ENCODE measurements at regions not wholly inside any gene's neighbourhood (a gene's known extent, or its start where the extent isn't known, plus 50 kb on each side); places are given as distances from the start of the nearest gene placed in this dataset.
"Not testable (repeated sequence)": the region's sequence is repeated elsewhere in the genome, so short reads cannot be mapped to it uniquely, and the experiment has no call there.

DNA sequence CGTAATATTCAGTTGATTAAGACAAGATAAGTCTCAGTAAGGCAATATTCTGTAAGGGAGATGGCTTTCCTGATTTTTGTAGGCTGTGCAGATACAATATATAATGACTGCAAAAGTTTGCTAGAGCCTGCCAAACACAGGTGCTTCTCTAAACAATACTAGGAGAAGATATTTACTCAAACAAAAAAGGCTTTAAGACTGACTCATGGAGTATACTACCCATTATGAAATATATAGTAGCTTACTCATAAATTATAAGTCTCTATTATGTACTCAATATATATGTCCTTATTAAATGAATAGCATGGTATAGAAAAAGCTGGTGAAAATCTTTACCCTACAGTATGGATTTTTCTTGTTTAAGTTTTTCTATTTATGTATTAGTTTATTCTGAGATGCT lies 93.2 kb upstream of the IL15 start:
- no peak for DNase-seq

DNA sequence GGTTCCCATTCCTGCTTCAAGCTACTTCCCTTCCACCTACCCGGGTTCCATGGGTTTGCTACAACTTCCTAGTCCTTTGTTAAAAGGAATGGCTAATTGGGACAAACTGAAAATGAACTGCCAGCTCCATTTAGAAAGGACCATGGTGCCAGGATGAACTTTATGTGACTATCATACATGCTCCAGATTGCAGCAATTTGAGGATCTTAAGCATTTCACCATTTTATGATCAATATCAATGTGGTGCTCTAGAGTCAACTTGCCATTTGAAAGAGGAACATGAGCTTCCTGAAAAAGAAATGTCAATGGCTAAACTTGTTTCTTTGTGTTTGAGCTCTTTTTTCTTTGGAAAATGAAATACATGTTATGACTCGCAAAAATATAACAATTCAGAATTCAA lies 92.7 kb upstream of the IL15 start:
- no peak for DNase-seq

DNA sequence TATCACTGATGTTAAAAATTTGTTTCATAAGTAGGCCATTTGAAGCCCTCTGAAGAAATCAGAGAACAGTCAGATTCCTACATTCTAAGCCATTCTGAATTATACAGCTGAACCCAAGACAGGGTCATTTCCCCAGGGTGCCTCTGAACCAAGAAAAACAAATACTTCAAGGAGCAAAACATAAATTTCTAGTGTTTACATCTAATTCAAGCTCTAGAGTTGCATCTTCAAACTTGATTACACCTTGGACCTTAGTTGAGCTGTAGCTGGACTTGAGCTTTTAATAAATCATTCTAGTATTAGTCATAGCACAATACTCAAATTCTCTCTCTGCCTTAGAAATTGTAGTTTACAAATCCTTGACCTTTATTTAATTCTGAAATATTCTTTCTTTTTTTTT lies 87.6 kb upstream of the IL15 start:
- DNase-seq: no peak

DNA sequence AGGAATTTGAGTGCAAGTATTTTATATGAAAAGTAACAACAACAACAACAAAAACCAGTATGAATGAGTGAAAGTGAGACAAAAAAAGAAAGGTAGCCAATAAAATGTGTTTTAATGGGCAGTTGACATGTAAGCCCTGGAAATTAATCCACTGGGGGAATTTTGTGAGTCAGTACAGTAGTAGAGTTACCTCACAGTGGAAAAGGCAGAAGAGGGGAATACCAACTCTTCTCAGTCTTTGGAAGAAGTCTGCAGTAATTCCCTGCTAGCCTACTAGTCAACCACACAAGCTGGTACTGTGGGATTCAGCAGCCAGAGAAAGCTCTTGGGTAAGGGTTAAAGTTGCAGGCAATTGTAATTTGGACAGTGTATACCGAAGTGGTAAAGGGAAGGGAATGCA lies 76.3 kb upstream of the IL15 start:
- DNase-seq: no peak

DNA sequence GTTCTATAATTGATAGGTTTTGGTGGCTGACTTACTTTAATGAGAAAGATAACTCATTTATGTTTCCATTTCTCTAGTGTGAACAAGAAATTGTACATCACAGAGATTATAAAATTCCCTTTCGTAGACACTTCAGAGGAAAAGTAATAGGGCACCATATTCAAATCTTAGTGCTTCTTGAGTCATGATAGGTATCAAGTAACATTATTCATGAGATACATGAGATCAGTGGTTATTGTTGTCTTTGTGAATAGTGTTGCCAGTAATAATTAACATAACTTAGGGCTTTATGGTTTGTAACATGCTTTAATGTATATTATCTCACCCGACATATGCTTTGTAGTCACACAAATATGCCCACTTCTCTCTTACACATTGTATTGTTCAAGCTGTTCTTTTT lies 73.7 kb upstream of the IL15 start:
- no peak for DNase-seq

DNA sequence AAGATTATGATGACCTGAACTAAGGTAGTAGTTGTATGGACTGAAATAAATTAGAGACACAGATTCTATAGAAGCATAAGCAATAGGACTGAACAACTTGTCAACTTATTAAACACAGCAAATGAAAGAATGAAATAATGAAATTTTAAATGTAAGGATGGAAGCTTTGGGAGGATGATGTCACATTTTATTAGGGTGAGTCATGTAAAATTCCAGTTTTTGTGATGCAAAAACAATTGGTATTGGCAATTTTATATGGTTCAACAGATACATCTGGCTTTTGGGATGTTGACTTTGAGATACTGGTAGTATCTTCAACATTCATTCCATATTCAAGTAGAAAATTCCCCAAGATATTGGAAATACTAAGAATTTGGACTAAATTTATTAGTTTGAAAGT lies 72.7 kb upstream of the IL15 start:
- DNase-seq: no peak

DNA sequence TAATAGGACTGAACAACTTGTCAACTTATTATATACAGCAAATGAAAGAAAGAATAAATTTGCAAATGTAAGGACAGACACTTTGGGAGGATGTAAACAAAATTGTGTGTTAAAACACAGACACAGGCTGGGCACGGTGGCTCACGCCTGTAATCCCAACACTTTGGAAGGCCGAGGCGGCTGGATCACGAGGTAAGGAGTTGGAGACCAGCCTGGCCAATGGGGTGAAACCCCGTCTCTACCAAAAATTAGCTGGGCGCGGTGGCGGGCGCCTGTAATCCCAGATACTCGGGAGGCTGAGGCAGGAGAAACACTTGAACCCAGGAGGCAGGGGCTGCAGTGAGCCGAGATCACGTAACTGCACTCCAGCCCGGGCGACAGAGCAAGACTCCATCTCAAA lies 71.4 kb upstream of the IL15 start:
- DNase-seq: not testable (repeated sequence)

DNA sequence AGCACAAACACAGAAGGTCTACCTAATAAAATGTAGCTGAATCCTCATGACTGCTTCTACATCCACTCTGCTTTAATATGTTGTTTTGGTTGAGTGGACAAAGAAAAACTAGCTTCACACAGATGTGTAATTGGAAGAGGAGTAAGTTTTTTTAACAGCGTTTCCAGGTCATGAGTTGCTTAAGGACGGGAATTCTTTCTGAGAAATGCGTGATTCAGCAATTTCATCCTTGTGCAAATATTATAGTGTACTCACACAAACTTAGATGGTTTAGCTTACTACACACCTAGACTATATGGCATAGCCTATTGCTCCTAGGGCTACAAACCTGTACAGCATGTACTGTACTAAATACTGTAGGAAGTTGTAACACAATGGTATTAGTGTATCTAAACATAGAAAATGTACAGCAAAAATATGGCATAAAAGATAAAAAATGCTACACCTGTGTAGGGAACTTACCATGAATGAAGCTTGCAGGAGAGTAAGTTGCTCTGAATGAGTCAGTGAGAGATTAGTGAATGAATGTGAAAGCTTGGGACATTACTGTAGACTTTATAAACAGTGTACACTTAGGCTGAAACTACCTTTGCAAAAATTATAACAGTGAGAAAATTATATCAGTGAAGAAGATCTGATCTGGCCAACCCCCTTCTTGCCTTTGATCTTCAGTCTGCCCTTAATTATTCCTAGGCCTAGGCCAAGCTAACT lies 70.8 kb upstream of the IL15 start:
- no peak for DNase-seq

DNA sequence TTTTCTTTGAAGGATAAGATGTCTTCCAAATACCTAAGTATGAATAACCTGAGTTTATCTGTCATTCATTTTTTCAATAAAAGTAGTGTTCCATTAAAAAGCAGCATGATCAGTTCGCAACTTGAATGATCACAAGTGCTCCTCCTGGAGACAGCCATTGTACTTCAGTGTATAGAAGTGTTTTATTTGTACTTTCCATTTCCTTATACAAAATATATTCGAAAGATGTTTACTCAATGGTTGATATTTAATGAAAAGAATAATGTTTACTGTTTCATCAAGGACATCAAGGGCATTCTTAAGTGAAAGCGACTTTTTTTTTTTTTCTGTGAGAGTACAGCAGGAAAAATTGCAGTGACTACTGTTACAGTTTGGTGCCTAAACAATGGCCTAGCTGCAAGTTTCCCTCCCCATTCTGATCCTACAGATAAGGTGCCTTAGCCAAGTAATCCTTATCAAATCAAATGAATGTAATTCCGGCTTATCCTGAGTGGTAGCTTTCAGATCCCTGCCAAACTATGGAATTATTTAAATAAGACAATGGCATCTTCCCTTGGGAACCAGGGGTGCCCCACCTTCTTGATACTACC lies 69.0 kb upstream of the IL15 start:
- no peak for DNase-seq

DNA sequence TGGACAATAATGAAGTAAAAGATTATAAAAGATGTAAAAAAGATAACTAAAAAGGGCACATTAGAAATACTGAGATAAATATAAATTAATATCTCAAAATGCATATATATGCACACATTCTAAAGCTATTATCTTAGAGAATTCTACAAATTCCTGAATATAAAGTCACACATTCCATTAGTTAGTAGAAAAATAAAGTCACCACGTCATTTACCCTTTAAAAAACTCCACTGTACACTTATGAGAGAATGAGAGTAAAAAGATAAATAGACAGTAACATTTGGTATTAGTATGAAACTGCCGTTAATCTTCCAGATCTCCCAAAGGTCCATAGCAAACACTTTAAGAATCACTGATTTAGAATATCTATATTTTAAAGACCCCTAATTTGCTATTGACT lies 67.2 kb upstream of the IL15 start:
- no peak for DNase-seq

DNA sequence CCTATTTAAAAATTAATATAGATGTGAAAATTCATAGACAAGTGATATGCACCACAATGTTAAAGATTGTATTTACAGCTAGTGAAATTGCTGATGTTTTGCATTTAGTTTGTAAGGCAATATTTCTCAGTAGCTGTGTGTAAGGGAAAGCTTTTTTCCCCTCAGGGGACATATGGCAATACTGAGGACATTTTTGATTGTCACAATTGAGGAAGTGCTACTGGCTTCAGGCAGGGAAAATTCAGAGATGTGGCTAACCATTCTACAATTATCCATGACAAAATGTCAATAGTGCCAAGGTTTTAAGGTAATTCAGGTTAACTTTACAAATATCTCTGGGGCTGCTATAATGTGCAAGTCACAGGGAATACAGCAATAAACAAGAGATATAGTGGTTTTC lies 66.1 kb upstream of the IL15 start:
- DNase-seq: no peak

DNA sequence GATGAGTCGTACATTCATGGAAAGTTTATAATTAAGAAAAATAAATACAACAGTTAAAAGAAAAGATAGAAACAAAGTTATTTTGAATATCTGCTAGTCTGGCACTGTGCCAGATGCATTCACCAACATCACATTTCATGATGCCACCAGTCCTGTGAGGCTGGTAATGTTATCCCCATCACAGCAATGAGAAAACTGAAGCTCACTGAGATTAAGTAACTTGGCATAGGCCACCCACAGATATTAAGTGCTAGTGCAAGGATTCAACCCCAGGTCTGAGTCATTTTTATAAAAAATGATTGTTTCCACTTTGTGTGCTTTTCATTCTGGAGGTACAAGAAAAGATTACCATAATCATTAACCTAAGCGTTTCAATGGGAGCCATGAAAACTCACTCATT lies 65.0 kb upstream of the IL15 start:
- DNase-seq: no peak

DNA sequence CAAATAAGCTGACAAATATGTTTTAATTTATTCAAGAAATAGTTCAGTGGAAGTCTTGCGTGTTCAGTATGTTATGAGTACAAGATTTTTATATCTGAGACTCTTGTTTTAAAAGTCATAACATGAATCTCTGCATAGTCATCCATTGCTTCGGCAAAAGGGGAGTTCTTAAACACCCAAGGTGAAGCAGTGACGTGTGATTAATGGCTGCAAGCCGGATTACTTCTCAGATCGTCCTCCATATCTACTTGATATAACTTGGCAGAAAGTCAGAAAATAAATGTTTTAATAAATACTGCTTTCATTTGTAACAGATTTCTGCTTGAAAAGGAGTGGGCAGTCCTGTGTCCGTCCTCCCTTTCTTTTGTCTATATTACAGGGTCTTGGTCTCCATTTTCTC lies 64.6 kb upstream of the IL15 start:
- DNase-seq: no peak

DNA sequence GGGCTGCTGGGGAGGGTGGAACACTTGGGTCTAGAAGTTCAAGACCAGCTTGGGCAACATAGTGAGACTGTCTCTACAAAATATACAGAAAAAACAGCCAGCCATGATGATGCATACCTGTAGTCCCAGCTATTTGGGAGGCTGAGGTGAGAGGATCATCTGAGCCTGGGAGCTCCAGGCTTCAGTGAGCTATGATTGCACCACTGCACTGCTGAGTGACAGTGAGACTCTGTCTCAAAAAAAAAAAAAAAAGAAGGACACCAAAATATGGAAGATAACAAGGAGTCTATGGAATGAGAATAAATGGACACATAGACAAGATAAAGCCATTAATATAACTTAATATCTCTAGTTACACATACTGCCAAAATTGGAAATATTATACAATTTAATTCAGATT lies 62.7 kb upstream of the IL15 start:
- no peak for DNase-seq

DNA sequence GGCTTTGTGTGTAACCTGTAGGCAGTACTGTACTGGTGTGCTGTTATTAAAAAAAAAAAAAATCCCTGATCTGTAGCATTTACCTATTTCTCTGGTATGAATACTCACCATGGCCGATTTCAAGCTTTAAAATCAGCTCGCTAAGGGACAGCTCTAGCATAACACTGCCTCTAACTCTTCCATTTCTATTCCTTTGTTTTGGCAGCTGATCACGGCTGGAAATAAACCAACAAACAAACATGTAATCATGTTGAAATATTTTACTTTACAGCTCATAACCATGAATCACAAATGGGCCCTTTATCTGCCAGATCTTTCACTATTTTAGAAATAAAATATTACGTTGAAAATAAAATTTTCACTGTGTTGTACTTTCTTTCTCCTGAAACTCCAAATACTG lies 60.5 kb upstream of the IL15 start:
- DNase-seq: no peak

DNA sequence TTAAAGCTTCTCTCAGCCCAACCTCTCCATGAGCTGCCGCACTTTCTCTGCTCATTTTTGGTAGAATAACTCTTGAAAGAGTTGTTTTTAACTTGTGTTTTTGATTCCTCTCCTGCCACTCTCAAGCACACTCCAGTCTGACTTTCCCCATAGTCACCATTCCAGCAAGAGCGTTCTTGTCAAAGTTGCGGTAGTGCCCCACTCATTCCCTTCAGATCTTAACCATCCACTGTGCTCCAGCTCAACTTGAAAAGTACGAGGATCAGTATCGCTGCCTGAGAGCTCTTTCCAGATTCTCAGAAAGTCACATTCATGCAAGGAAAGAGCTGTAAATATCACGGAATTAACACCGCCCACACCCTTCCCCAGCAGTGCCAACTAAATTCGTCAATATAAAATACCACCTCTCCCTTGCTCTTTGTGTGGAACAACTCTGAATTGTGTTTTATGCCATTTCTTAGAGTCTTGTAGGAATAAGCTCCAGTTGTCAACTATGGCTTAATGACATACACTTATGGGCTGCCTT lies 59.7 kb upstream of the IL15 start:
- DNase-seq: no peak

DNA sequence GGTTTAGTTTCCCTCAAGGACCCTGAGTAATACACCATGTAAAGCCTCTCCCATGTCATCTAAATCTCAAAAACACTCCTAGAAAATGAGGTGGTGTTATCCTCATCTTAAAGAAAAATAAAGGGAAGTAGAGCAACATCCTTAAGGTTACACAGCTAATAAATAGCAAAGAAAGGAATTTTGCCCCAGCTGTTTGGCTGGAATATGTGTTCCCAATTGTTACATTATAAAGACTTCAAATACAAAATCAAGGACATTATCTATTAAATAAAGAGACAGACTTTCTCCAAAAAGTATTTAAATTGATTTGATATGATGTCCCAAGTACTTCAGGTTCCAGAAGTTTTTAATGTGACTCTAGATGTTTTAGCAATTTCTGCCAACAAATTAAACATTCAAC lies 57.9 kb upstream of the IL15 start:
- DNase-seq: no peak

DNA sequence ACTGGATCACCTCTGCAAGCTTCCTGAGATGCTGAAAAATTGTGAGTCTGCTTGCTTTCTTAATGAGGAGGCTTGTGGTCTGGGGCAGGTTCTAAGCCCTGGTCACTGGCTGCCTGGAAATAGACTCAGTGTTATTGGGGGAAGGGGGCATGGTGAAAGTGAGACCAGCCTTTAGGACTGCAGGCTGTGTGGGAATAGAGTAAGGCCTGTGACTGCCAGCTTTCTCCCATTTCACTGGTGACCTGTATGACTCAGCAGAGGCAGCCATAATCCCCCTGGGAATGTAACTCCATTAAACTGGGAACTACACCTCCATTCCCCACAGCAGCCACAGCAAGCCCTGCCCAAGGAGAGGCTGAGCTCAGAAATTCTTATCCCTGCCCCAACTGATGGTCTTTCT lies 55.9 kb upstream of the IL15 start:
- DNase-seq: no peak

All from GF-D8 (cell line).